Islet of Langerhans (tissue), 1 donor: ENCODE measurements at regions not wholly inside any gene's neighbourhood (a gene's known extent, or its start where the extent isn't known, plus 50 kb on each side); places are given as distances from the start of the nearest gene placed in this dataset.

Experiments used
- FAIRE-seq: peaks from one replicate; lab custom pipeline; 2011; peaks lifted over from hg19 to GRCh38; lab: Jason Lieb, UNC

- FAIRE-seq, result no peak
Observed at GRCh38 chr7:25517906-25518305, 289.6 kb upstream of the NPVF start.

DNA sequence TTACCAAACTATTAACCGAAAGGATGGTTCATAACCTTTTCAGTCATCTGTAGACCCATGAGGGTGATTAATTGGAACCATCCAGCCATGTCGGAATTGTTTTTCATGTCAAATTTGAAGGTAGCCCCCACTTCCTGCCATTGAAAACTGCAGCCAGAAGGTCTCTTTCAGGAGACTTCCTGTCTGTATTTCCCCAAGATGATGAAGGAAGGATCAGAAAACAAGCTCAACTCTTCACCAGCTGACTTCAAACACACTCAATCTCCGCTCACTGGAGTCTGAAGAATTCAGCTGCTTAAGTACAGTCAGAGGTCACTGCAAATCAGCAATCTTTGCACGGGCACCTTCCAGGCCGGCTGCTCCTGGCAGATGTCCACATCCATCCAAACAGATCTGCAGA is 291.7 kb upstream of the NPVF start:
- FAIRE-seq, result no peak

GRCh38 chr7:25520516-25520915 is 292.2 kb upstream of the NPVF start:
- no peak for FAIRE-seq

GRCh38 chr7:25521236-25521635 is 292.9 kb upstream of the NPVF start:
- no peak for FAIRE-seq

DNA sequence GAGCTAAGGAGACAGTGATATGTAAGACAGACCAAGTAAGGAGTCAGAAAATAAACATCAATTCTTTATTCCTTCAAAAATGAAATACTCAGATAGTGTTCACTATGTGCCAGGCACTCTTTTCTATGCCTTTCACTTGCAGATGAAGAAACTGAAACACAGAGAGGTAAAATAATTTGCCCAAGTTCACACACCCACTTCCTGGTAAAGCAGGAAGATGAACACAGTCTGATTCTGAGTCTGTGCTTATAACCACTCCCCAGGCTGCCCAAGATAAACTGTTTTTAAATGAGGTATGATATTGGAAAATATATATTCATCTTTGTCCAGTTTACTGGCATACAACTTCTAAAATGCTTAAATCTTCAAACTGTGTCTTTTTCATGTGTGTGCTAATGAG is 294.4 kb upstream of the NPVF start:
- no peak for FAIRE-seq

- FAIRE-seq, result no peak
Observed at GRCh38 chr7:25527665-25528170, 299.4 kb upstream of the NPVF start.

DNA sequence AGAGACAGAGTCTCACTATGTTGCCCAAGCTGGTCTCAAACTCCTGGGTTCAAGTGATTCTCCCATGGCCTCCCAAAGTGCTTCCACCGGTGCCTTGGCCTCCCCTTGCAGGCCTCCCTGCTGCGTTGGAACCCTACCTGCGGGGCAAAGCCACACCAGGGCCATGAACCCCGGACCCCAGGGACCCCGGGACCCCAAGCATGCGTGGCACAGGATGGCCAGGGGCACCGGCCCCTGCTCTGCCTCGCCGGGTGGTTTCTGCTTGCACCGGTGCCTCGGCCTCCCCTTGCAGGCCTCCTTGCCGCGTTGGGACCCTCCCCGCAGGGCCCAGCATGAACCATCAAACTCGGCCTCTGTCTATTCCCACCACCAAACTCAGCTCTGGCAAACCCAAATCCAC is 301.0 kb upstream of the NPVF start:
- FAIRE-seq, result no peak

GRCh38 chr7:25536851-25537250 is 308.6 kb upstream of the NPVF start:
- no peak for FAIRE-seq

DNA sequence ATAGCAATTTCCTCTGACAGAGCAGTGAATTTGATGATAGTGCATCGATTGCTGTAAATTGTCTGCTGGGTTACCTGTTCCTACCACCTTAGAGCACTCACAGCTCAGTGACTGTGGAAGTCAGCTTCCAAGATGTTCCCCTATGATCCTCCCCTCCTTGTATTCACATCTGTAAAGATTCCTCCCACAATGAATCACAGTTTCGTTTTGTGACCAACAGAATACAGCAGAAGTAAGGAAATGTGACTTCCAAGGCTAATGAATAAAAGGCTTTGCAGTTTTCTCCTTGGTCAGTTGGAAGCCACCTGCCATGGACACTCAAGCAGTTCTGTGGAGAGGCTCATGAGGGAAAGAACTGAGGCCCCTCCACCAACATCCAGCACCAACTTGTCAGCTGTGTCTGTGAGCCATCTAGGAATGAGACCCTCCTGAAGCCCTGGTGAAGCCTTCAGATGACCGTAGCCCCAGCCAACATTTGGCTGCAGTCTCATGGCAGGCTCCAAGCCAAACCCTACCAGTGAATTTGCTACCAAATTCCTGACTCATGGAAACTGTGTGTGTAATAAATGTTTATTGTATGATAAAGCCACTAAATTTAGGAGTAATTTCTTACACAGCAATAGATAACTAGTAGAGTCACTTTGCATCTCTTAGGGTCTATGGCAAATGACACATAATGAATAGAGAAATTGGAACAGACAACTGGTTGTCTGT is 309.5 kb upstream of the NPVF start:
- no peak for FAIRE-seq

GRCh38 chr7:25541094-25541821 is 313.0 kb upstream of the NPVF start:
- FAIRE-seq, result no peak

- no peak for FAIRE-seq
Observed at GRCh38 chr7:25541877-25542276, 313.6 kb upstream of the NPVF start.

- no peak for FAIRE-seq
Observed at GRCh38 chr7:25543210-25543609, 314.9 kb upstream of the NPVF start.

DNA sequence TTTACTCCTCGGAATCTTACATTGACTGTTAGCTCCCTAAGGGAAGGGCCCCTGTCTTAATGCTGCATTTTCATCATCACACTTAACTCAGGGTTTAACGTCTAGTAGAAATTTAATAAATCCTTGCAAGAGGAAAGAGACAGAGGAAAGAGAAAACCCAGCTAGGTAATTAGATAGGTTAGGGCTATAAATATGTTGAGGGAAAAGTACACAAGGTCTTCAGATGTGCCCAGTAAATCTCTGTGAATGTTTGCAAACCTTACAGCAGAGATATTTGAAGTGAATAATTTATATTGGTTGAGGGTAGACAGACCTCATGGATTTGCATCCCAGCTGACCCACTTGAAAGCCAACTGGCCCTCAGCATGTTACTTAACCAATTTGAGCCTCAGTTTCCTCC is 315.5 kb upstream of the NPVF start:
- no peak for FAIRE-seq

DNA sequence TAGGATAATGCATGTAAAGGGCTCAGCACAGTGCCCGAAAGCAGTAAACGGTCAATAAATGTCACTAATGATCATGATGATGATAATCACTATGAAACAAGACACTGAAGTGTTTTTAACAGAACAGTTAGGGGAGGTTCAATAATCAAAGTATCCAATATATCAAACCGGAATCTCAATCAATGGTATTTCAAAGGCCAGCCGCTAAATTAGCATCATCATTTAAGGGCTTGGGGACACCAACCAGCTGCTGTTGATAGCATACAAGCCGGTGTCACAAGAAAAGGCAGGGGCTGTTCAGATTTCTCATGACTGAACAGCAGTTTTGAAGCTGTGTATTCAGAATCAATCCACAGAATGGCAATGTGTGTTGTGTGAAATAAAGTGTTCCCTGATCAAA is 316.0 kb upstream of the NPVF start:
- FAIRE-seq, result no peak

DNA sequence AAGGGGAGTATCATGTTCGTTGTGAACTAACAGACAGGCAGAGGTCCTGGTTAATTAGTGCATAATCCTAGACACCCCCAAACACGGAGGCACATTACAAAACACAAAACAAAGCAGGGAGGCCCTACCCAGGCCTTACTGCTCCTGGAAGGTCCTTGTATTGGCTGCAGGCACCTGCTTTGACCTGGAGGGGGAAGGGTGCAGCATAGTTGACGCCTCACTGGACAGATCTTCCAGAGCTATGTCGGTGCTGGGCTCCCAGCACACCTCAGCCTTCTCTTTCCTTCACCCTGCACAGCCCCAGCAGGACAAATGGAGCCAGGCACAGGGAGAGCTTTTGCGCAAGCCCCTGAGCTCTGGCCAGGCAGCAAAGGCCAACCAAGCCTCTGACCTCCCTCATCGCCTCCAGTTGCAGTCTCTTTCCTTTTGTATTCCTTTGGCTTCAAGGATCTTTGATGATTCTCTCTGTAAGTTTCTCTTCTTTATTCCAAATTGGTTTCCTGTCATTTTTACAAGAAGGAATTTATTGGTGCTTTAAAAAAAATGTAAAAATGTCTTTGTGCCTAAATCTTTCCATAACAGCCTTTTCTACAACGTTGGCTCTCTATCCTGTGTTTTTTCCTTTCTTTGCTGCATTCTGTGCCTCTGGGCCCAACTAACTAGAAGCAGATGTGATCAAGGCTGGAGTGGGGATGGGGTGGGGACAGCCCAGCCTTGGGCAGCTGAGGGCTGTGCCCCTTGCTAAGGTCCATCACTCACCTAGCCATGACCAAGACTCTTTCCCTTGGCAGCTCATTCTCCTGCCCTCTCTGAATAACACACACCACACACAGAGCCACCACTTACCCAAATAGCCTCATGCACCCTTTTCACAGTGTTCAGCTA is 317.1 kb upstream of the NPVF start:
- FAIRE-seq, result no peak

DNA sequence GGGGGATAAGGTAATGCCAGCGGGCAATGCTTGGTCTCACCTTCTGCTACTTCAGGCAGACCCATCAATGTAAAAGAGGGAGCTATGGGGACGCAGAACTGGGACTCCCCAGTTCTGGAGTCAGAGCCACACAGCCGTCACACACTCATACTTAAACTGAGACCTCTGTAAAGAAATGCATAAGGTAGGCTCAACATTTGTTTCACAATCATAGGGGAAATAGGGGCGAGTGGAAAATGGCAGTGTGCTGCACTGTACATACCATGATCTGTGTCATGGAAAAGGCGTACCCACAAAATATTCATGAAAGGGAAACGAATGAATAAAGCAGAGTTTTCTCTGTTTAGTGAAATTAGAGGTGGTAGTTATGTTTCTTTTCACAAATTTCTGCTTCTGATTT is 318.0 kb upstream of the NPVF start:
- no peak for FAIRE-seq

GRCh38 chr7:25549271-25549921 is 321.1 kb upstream of the NPVF start:
- no peak for FAIRE-seq

GRCh38 chr7:25550149-25550548 is 321.9 kb upstream of the NPVF start:
- FAIRE-seq, result no peak

DNA sequence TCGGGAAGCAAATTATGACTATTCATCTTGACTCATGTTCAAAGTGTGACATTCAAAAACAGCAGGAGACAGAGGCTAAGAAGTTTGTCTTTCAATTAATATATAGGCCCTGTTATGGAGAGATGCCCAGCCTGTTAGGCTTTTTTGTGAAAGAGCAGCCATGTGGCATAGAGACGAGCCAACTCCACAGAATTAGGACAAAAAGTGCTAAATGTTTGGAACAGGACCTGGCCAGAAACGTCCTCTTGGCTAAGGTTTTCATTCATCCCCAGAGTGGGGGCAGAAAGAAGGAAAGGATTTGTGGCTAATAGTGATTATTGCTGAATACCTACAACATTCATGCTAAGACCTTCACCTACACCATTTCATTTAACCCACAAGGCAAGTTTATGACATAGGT is 324.7 kb upstream of the NPVF start:
- no peak for FAIRE-seq

GRCh38 chr7:25553580-25554291 is 325.4 kb upstream of the NPVF start:
- no peak for FAIRE-seq

GRCh38 chr7:25557379-25557917 is 329.2 kb upstream of the NPVF start:
- no peak for FAIRE-seq
